Nucleus accumbens (tissue), 56 donors: ENCODE measurements at regions not wholly inside any gene's neighbourhood (a gene's known extent, or its start where the extent isn't known, plus 50 kb on each side); places are given as distances from the start of the nearest gene placed in this dataset.
A peak's percentile ranks its signal among the peaks of the same experiment; 100 is the strongest.
"Not testable (repeated sequence)": the region's sequence is repeated elsewhere in the genome, so short reads cannot be mapped to it uniquely, and the experiment has no call there.

Experiments
- DNase-seq, 56 donors: peaks; one replicate each; lab custom pipeline; 2025; lab: John Stamatoyannopoulos, UW

DNA sequence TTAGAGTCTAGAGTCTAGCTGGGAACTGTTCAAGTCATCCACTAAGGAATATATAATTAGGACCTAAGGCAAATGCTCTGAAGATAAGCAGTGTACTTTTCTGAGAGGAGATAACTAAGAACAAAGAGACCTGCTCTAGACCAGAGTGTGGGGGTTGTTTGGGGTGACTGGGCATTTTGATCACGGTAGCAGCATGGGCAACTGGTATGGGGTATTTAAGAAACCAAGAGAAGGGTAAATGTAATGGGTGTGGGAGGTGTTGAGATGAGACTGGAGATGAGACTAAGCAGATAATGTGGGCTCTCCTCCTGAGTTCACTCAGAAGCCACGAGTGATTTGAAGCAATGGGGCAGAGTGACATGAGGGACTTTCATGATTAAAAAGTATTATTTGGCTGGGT, 1082.9 kb downstream of the GATA3 start:
- DNase-seq, result no peak

- not testable (repeated sequence) for DNase-seq
Measured at GRCh38 chr10:9138829-9139228, 1084.3 kb downstream of the GATA3 start.

- DNase-seq, result no peak
Measured at GRCh38 chr10:9140373-9140772, 1085.9 kb downstream of the GATA3 start.

- DNase-seq, result no peak
Measured at GRCh38 chr10:9147475-9147874, 1093.0 kb downstream of the GATA3 start.

DNA sequence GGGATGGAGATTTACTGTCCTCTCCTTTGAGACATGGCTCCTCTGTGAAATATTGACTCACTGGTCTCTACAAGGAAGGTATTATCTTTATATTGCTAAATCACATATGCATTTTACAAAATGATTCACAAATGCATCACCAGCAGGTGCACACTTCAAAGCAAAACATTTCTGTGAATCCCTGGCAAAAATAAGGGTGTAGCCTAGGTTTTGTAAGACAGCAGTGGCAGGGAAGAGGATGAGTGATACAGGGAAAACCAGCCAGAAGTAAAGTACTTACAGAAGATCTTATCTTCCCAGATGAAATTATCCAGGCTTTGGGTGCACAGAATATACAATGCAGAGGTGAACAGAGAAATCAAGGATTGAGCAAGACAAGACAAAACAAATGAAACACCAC, 1094.6 kb downstream of the GATA3 start:
- no peak for DNase-seq

DNA sequence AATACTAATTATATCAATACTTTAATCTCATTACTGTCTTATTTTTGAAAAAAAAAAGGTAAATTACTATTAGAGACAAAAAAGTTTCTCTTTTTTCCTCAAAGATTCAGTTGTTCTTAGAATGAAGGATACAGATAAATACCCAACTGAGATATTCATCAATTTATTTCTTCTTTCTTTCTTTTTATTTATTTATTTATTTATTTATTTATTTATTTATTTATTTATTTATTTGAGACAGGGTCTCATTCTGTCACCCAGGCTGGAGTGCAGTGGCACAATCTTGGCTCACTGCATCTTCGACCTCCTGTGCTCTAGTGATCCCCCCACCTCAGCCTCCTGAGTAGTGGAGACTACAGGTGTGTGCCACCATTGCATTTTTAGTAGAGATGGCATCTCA, 1098.6 kb downstream of the GATA3 start:
- DNase-seq, result not testable (repeated sequence)

GRCh38 chr10:9157656-9158055, 1103.2 kb downstream of the GATA3 start:
- DNase-seq, result no peak

GRCh38 chr10:9158675-9159074, 1104.2 kb downstream of the GATA3 start:
- no peak for DNase-seq

- DNase-seq, result no peak
Measured at GRCh38 chr10:9160275-9160674, 1105.8 kb downstream of the GATA3 start.

- no peak for DNase-seq
Measured at GRCh38 chr10:9163699-9164098, 1109.2 kb downstream of the GATA3 start.

GRCh38 chr10:9166770-9167169, 1112.3 kb downstream of the GATA3 start:
- no peak for DNase-seq

GRCh38 chr10:9172276-9172675, 1117.8 kb downstream of the GATA3 start:
- DNase-seq, result no peak

DNA sequence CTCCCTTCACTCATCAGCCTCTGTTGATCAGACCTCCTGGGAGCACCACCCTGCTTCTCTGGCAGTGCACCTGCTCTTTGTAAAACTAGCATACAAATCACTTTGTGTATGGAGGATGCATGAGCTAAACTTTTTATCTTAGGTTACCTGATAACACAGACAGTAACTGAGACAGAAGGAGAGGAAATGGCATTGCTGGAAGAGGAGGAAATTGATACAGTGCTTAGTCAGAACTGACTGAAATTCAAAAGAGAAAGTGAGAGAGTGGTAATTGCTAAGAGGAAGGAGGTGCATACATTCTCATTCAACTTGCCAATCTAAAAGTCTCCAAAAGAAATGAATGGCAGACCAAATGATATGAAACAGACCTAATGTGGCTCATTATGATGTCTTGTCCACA, 1120.7 kb downstream of the GATA3 start:
- DNase-seq, result no peak

GRCh38 chr10:9183197-9183880, 1128.9 kb downstream of the GATA3 start:
- not testable (repeated sequence) for DNase-seq

- DNase-seq, result no peak
Measured at GRCh38 chr10:9188022-9188810, 1133.7 kb downstream of the GATA3 start.

DNA sequence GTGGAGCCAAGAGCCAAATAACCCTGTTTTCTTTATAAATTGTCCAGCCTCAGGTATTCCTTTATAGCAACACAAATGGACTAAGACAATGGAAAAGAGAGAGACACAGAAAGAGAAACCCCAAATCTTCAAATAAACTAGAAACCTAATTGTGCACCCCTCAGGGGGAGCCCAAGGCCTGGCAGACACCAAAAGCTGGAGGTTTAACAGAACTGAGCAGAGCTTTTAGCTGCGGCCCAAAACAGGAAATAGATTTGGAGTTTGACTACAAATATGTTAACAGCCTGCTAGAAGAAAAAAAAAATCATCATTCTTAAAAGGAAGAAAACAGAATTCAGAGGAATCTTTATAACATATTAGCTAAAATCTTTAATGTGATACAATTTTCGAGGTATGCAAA, 1135.0 kb downstream of the GATA3 start:
- no peak for DNase-seq

DNA sequence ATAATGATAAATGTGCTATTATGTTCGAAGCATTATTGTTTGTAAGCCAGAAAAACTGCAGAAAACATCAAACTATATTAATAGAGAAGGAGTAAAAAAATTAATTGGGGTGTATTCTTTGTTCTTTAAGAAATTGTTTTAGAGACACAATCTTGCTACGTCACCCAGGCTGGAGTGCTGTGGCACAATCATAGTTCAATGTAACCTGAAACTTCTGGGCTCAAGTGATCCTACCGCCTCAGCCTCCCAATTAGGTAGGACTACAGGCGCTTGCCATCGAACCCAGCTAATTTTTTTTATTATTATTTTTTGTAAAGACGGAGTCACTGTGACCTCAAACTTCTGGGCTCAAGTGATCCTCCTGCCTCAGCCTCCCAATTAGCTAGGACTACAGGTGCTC, 1138.6 kb downstream of the GATA3 start:
- no peak for DNase-seq

GRCh38 chr10:9195385-9195784, 1140.9 kb downstream of the GATA3 start:
- DNase-seq, result no peak

GRCh38 chr10:9198611-9199010, 1144.1 kb downstream of the GATA3 start:
- no peak for DNase-seq

DNA sequence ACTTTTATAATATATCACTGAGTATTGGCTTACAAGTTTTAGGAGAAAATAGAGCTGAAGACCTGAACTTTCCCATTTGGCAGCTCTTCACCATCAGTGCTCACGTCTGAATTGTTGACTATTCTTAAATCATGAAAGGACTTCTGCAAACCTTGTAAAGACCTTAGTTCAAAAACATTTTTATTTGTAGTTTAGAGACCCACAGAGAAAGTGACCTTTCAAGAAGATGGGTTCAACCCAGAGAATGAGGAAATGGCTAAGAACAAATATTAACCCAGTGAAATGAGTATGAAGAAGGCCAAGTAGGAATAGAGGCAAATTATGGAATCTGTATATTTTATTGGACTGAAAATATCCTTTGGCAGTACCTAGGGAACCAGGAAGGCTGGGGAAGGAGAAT, 1151.1 kb downstream of the GATA3 start:
- no peak for DNase-seq

- peak in 44 of 56 donors; percentile 0 to 71 (median 25) for DNase-seq
Measured at GRCh38 chr10:9209105-9209798, 1154.8 kb downstream of the GATA3 start.

DNA sequence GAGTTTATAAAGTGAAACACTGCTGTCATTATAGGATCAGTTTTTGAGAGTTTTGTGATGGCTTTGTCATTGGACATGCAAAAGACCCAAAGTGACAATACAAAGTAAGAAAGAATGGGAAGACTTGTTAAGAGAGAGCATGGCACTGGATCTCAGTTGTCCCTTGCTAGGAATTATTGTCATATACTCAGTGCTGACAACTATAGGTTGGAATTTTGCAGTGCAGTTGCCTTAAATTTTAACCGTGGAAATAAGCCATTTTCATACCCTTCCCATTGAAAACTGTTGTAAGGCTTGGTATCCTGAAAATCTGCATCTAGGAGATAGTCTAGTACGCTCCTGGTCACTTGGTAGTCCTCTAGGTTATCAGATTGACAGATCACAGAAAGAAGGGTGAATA, 1156.7 kb downstream of the GATA3 start:
- DNase-seq, result no peak
